ENCODE measurements at regions not wholly inside any gene's neighbourhood (a gene's known extent, or its start where the extent isn't known, plus 50 kb on each side); places are given as distances from the start of the nearest gene placed in this dataset.

- Histone ChIP-seq H3K4me3 (ENCODE audit: low read depth in 2 of 2, low read length in 2 of 2) (peak overlapping the region in 1 of 2 experiments; percentile 12; a peak in 1 of 4 replicates), H3K27me3 (ENCODE audit: control insufficient read depth, insufficient read depth, low read length) (peaks cover 3% of the 10 kb centered on the region; the same call in 1 of the 2 replicates), H3K9me3 (ENCODE audit: control insufficient read depth, insufficient read depth, low read depth, low read length) (no peaks in the 10 kb centered on the region), H3K27ac (ENCODE audit: low read length) (no peak overlapping the region), H3K36me3 (ENCODE audit: control insufficient read depth, insufficient read depth, low read length) (no peaks in the 10 kb centered on the region), H3K4me1 (ENCODE audit: control insufficient read depth, insufficient read depth, low read length) (no peaks in the 10 kb centered on the region)
- POLR2A ChIA-PET: no interaction called here
- in situ Hi-C loops (cut with HindIII; ENCODE audit: low pct_unique_long_range_greater_than_20kb, low sequenced_read_pairs): no loop called here
- no TSS peak for BruUV-seq (replicated peaks)
- intact Hi-C loops (cut with micrococcal nuclease; ENCODE audit: unreplicated experiment): no loop called here
- ATAC-seq (peak; percentile 76), DNase-seq (ENCODE audit: low read depth, low spot score) (no peak)
- CTCF ChIA-PET: no interaction called here
- TF ChIP-seq SIN3A (IDR thresholded peaks at IDR 0.05; ENCODE audit: borderline replicate concordance, insufficient read depth, low read depth, low read length) (no peak), CTCF (IDR thresholded peaks at IDR 0.05) (peak; percentile 51)
Observed at GRCh38 chrX:110420771-110421499, 62.3 kb downstream of the RTL9 start.

- ATAC-seq (no peak), DNase-seq (ENCODE audit: low read depth, low spot score) (no peak)
- Histone ChIP-seq H3K27ac (ENCODE audit: low read length) (no peak overlapping the region), H3K4me3 (ENCODE audit: low read depth in 2 of 2, low read length in 2 of 2) (no peak overlapping the region), H3K36me3 (ENCODE audit: control insufficient read depth, insufficient read depth, low read length) (no peaks in the 10 kb centered on the region), H3K27me3 (ENCODE audit: control insufficient read depth, insufficient read depth, low read length) (peaks cover 3% of the 10 kb centered on the region; the same call in 1 of the 2 replicates), H3K9me3 (ENCODE audit: control insufficient read depth, insufficient read depth, low read depth, low read length) (no peaks in the 10 kb centered on the region), H3K4me1 (ENCODE audit: control insufficient read depth, insufficient read depth, low read length) (no peaks in the 10 kb centered on the region)
- in situ Hi-C loops (cut with HindIII; ENCODE audit: low pct_unique_long_range_greater_than_20kb, low sequenced_read_pairs): no loop called here
- TF ChIP-seq POLR2AphosphoS5 (IDR thresholded peaks at IDR 0.05; ENCODE audit: low read depth, low read length): no peak
- peak; percentile 21; the same call in 1 of the 2 replicates for TF ChIP-seq CTCF (IDR thresholded peaks at IDR 0.05)
- intact Hi-C loops (cut with micrococcal nuclease; ENCODE audit: unreplicated experiment): no loop called here
- BruUV-seq (replicated peaks): no TSS peak
- POLR2A ChIA-PET: no interaction called here
- CTCF ChIA-PET: interaction anchor here (0.8 kb wide), 1 partner anchor 27 kb away, joined by 3 read pairs; no protein-coding TSS in a partner anchor
Observed at GRCh38 chrX:110421500-110422455, 63.1 kb downstream of the RTL9 start.

- no peak overlapping the region for H3K4me3 ChIP-seq (ENCODE audit: low read depth in 2 of 2, low read length in 2 of 2)
- H3K36me3 ChIP-seq (ENCODE audit: control insufficient read depth, insufficient read depth, low read length): no peaks in the 10 kb centered on the region
- DNase-seq (ENCODE audit: low read depth, low spot score): no peak
- no peak for ATAC-seq
- TF ChIP-seq REST (IDR thresholded peaks at IDR 0.05; ENCODE audit: insufficient read depth in 1 of 2, low read depth in 2 of 2, low read length in 1 of 2) (no peak), SIN3A (IDR thresholded peaks at IDR 0.05; ENCODE audit: borderline replicate concordance, insufficient read depth, low read depth, low read length) (no peak), TCF7L2 (IDR thresholded peaks at IDR 0.05; ENCODE audit: low read depth, low read length) (no peak), CTCF (IDR thresholded peaks at IDR 0.05) (no peak), POLR2AphosphoS5 (IDR thresholded peaks at IDR 0.05; ENCODE audit: low read depth, low read length) (no peak)
- intact Hi-C loops (cut with micrococcal nuclease; ENCODE audit: unreplicated experiment) (no loop called here), in situ Hi-C loops (cut with HindIII; ENCODE audit: low pct_unique_long_range_greater_than_20kb, low sequenced_read_pairs) (no loop called here)
- POLR2A ChIA-PET: no interaction called here
- H3K9me3 ChIP-seq (ENCODE audit: control insufficient read depth, insufficient read depth, low read depth, low read length): no peaks in the 10 kb centered on the region
- BruUV-seq (replicated peaks): no TSS peak
- no peak overlapping the region for H3K27ac ChIP-seq (ENCODE audit: low read length)
- H3K4me1 ChIP-seq (ENCODE audit: control insufficient read depth, insufficient read depth, low read length): no peaks in the 10 kb centered on the region
- CTCF ChIA-PET: no interaction called here
- peaks cover 3% of the 10 kb centered on the region for H3K27me3 ChIP-seq (ENCODE audit: control insufficient read depth, insufficient read depth, low read length)
Observed at GRCh38 chrX:110425222-110426154, 66.8 kb downstream of the RTL9 start.

Data from Panc1 (cell line).